ENCODE measurements at regions not wholly inside any gene's neighbourhood (a gene's known extent, or its start where the extent isn't known, plus 50 kb on each side); places are given as distances from the start of the nearest gene placed in this dataset.
A peak's percentile ranks its signal among the peaks of the same experiment; 100 is the strongest.

DNA sequence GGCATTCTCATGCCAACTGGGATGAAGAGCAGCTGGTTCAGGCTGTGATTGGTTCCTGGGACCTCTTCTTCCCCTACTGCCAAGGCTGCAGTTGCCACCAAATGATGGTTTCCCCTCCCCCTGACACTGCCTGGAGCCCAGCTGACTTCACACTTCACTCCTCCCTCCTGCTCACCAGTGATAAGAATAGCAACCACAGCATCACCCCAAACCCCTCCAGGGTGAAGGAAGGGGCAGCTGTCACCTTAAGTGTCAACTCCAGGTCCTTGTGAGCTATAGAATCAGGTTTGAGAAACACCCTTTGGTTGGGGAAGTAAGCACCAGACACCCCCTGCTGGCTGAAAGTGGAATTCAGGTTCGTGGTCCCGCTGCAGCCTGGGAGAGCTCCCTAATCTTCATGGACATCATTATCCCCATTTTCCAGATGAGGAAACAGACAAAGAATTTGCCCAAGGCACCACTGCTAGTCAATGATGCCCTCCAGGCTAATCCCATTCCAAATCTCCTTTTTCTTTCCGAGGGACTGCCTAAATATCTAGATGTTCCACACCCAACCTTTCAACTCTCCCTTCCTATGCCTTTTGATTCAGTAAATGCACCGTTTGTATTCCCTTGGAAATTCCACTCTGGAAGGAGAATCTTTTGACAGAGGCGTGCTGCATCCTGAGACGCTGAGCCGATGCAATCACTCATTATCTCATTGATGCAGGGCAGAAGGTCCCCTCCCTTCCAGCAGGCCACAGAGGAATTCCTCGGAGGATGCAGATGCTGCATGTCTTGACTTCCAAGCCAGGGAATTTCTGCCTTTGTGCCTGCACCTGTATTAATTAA is 50.6 kb upstream of the UQCRFS1 start:
- TF ChIP-seq, protein P1, sequence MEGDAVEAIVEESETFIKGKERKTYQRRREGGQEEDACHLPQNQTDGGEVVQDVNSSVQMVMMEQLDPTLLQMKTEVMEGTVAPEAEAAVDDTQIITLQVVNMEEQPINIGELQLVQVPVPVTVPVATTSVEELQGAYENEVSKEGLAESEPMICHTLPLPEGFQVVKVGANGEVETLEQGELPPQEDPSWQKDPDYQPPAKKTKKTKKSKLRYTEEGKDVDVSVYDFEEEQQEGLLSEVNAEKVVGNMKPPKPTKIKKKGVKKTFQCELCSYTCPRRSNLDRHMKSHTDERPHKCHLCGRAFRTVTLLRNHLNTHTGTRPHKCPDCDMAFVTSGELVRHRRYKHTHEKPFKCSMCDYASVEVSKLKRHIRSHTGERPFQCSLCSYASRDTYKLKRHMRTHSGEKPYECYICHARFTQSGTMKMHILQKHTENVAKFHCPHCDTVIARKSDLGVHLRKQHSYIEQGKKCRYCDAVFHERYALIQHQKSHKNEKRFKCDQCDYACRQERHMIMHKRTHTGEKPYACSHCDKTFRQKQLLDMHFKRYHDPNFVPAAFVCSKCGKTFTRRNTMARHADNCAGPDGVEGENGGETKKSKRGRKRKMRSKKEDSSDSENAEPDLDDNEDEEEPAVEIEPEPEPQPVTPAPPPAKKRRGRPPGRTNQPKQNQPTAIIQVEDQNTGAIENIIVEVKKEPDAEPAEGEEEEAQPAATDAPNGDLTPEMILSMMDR (IDR thresholded peaks at IDR 0.05; ENCODE audit: insufficient read depth, low read length, poor library complexity, severe bottlenecking), result peak; percentile 82
- Histone ChIP-seq H3K4me3 (replicated peaks; ENCODE audit: low read depth, low read length) (no peak overlapping the region), H3K36me3 (ENCODE audit: control insufficient read depth, insufficient read depth, low read length) (no peaks in the 10 kb centered on the region), H3K27me3 (replicated peaks; ENCODE audit: control insufficient read depth, insufficient read depth, low read length) (no peaks in the 10 kb centered on the region)
- no peak for DNase-seq (ENCODE audit: extremely low read depth, insufficient read length)

DNA sequence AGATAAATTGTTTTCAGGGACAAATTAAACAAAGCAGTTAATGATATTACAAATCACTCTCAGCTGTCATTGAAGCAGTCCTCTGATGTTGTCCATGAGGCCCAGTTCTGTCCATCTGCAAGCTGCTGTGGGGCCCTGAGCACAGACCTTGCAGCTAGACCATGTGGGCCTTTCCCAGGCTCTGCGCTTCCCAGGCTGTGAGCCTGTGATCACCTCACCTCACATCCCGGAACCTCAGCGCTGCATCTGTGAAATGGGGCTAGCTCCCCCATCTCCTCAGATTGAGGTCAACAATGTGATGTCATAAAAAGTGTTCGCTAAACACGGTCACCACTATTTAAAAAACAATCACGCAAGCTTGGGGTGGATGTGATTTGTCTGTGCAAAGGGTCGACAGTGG is 51.9 kb upstream of the UQCRFS1 start:
- Histone ChIP-seq H3K27me3 (replicated peaks; ENCODE audit: control insufficient read depth, insufficient read depth, low read length) (no peaks in the 10 kb centered on the region), H3K4me3 (replicated peaks; ENCODE audit: low read depth, low read length) (no peak overlapping the region), H3K36me3 (ENCODE audit: control insufficient read depth, insufficient read depth, low read length) (no peaks in the 10 kb centered on the region)
- TF ChIP-seq, protein P1 (IDR thresholded peaks at IDR 0.05; ENCODE audit: insufficient read depth, low read length, poor library complexity, severe bottlenecking), result no peak
- DNase-seq (ENCODE audit: extremely low read depth, insufficient read length), result no peak

DNA sequence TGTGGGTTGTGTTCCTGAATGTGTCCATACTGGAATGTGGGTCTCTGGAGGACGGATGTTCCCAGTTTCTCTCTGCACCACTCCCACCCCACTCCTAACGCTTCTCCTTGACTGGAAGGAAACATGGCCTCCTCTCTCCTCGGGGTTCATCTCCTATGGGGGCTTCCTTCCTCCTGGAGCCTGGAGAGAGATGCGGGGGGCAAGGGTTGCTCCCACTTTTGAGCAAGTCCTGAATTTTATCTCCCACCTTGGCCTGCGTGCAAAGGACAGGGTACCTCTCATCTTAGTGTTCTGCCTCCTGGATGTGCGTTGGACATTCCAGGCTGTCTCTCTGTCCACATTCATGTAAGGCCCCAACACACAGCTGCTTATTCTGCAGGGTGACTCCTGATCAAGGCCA is 52.5 kb upstream of the UQCRFS1 start:
- no peak for DNase-seq (ENCODE audit: extremely low read depth, insufficient read length)
- H3K4me3 ChIP-seq (replicated peaks; ENCODE audit: low read depth, low read length), result no peak overlapping the region
- no peaks in the 10 kb centered on the region for H3K27me3 ChIP-seq (replicated peaks; ENCODE audit: control insufficient read depth, insufficient read depth, low read length)
- TF ChIP-seq, protein P1 (IDR thresholded peaks at IDR 0.05; ENCODE audit: insufficient read depth, low read length, poor library complexity, severe bottlenecking), result no peak
- no peaks in the 10 kb centered on the region for H3K36me3 ChIP-seq (ENCODE audit: control insufficient read depth, insufficient read depth, low read length)

DNA sequence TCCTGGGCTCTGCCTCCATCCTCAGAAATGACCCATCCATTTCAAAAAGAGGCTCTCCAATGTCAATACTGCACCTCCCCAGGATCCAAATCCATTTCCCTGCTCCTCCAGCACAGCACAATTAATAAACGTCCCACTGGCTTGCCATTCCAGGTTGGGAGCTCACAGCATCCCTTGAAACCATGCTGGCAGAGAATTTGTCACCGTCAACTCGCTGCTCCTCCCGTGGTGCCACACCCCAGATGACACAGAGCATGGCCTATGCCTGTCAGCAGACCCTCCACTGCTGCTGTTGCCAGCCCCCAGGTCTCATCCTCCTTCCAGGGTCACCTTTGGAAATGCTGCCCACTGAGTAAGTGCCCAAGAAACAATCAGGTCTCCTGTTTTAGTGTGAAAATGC is 53.0 kb upstream of the UQCRFS1 start:
- no peak for DNase-seq (ENCODE audit: extremely low read depth, insufficient read length)
- TF ChIP-seq, protein P1 (IDR thresholded peaks at IDR 0.05; ENCODE audit: insufficient read depth, low read length, poor library complexity, severe bottlenecking), result no peak

DNA sequence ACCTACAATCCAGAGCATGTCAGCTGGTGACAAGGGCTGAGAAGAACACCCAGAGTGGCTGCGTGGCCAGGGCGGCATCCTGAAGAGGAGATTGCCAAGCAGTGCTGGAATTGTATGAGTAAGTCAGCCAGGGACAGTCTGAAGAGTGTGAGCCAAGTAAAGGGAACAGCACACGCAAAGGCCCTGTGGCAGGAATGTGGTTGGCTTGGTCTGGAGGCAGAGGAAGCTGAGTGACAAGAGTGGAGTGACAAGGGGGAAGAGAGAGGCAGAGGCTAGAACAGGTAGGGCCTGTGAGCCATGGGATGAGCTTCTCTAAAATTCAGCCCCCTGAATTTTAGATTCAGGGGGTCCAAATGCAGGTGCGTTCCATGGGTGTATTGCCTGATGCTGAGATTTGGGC is 53.7 kb upstream of the UQCRFS1 start:
- no peaks in the 10 kb centered on the region for H3K36me3 ChIP-seq (ENCODE audit: control insufficient read depth, insufficient read depth, low read length)
- no peaks in the 10 kb centered on the region for H3K27me3 ChIP-seq (replicated peaks; ENCODE audit: control insufficient read depth, insufficient read depth, low read length)
- H3K4me3 ChIP-seq (replicated peaks; ENCODE audit: low read depth, low read length), result no peak overlapping the region
- TF ChIP-seq, protein P1 (IDR thresholded peaks at IDR 0.05; ENCODE audit: insufficient read depth, low read length, poor library complexity, severe bottlenecking), result no peak
- DNase-seq (ENCODE audit: extremely low read depth, insufficient read length), result no peak

More for the DNA sequence above, 53.0 kb upstream of the UQCRFS1 start:
- Histone ChIP-seq H3K4me3 (replicated peaks; ENCODE audit: low read depth, low read length) (no peak overlapping the region), H3K36me3 (ENCODE audit: control insufficient read depth, insufficient read depth, low read length) (no peaks in the 10 kb centered on the region), H3K27me3 (replicated peaks; ENCODE audit: control insufficient read depth, insufficient read depth, low read length) (no peaks in the 10 kb centered on the region)
